SHP77 treated with DMSO at 0.1 percent for 48 hours (cell line): ENCODE measurements at regions not wholly inside any gene's neighbourhood (a gene's known extent, or its start where the extent isn't known, plus 50 kb on each side); places are given as distances from the start of the nearest gene placed in this dataset.

ENCODE experiments used
- DNase-seq: peaks from one replicate; lab custom pipeline; 2025; lab: John Stamatoyannopoulos, UW

GRCh38 chr3:105022813-105023212 is 343.9 kb upstream of the ALCAM start:
- no peak for DNase-seq

GRCh38 chr3:105030211-105030610 is 336.5 kb upstream of the ALCAM start:
- no peak for DNase-seq

- no peak for DNase-seq
Observed at GRCh38 chr3:105032541-105032940, 334.2 kb upstream of the ALCAM start.

- no peak for DNase-seq
Observed at GRCh38 chr3:105033081-105033480, 333.6 kb upstream of the ALCAM start.

- DNase-seq = no peak
Observed at GRCh38 chr3:105039004-105039403, 327.7 kb upstream of the ALCAM start.

- no peak for DNase-seq
Observed at GRCh38 chr3:105040026-105040622, 326.6 kb upstream of the ALCAM start.

GRCh38 chr3:105042586-105042985 is 324.1 kb upstream of the ALCAM start:
- DNase-seq = no peak

- DNase-seq = no peak
Observed at GRCh38 chr3:105051111-105051510, 315.6 kb upstream of the ALCAM start.

GRCh38 chr3:105051972-105052371 is 314.7 kb upstream of the ALCAM start:
- DNase-seq = no peak

- no peak for DNase-seq
Observed at GRCh38 chr3:105062853-105063252, 303.9 kb upstream of the ALCAM start.

GRCh38 chr3:105065895-105066839 is 300.5 kb upstream of the ALCAM start:
- DNase-seq = no peak

- no peak for DNase-seq
Observed at GRCh38 chr3:105067361-105067760, 299.3 kb upstream of the ALCAM start.

GRCh38 chr3:105077060-105077822 is 289.5 kb upstream of the ALCAM start:
- no peak for DNase-seq

- no peak for DNase-seq
Observed at GRCh38 chr3:105083945-105084344, 282.8 kb upstream of the ALCAM start.

- DNase-seq = no peak
Observed at GRCh38 chr3:105085506-105085905, 281.2 kb upstream of the ALCAM start.

- DNase-seq = no peak
Observed at GRCh38 chr3:105093371-105094252, 273.1 kb upstream of the ALCAM start.

GRCh38 chr3:105094588-105094987 is 272.1 kb upstream of the ALCAM start:
- peak; percentile 2 for DNase-seq

- no peak for DNase-seq
Observed at GRCh38 chr3:105096071-105096470, 270.6 kb upstream of the ALCAM start.

GRCh38 chr3:105101603-105102002 is 265.1 kb upstream of the ALCAM start:
- DNase-seq = no peak

- DNase-seq = no peak
Observed at GRCh38 chr3:105103139-105103538, 263.6 kb upstream of the ALCAM start.

GRCh38 chr3:105108823-105109222 is 257.9 kb upstream of the ALCAM start:
- DNase-seq = no peak

GRCh38 chr3:105118905-105119304 is 247.8 kb upstream of the ALCAM start:
- no peak for DNase-seq
